Hematopoietic multipotent progenitor cell treated with erythropoietin and hydrocortisone succinate and interleukin-3 and kit ligand, for 4 days (in vitro differentiated cells): ENCODE measurements at regions not wholly inside any gene's neighbourhood (a gene's known extent, or its start where the extent isn't known, plus 50 kb on each side); places are given as distances from the start of the nearest gene placed in this dataset.

Source experiments
- DNase-seq: peaks from one replicate; pipeline ENCODE4 v3.0.0-alpha.2; 2015

DNA sequence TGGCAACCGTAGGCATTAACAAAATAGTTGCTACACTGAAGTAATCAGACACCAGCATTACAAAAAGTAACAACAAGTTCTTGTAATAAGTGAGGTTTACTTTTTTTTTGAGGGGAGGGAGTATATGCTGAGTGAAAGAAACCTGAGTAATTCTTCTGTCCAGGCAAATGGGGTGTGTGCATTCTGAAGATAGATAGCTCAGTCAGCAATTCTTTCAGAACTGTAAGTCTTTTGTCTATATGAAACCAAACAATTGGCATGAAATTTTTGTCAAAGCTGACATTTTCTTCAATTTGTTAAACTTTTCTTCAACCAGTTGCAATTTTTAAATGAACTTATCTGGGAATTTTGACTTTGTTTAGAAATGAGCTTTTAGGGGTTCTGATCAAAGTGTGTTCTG lies 208.1 kb upstream of the THSD7B start:
- DNase-seq = no peak

GRCh38 chr2:136550181-136550580 lies 215.2 kb upstream of the THSD7B start:
- no peak for DNase-seq

DNA sequence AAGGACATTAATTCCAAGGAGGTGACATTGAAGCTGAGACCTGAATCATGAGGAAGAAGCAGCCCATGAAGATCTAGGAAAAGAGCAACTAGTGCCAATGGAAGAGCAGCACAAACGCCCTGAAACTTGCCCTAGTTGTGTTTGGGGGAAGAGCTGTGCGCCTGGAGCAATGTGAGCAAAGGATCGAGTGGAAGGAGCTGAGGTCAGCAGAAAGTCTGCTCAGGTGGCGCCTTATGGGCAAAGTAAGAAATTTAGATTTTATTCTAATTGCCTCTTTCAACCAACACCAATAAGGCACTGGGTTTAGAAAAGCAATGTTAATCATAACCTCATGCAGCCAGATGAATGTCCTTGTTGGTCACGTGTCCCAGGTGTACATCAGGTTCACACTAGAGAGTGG lies 226.0 kb upstream of the THSD7B start:
- DNase-seq = no peak

- DNase-seq = no peak
These were observed 226.9 kb upstream of the THSD7B start for GRCh38 chr2:136538489-136538888.

DNA sequence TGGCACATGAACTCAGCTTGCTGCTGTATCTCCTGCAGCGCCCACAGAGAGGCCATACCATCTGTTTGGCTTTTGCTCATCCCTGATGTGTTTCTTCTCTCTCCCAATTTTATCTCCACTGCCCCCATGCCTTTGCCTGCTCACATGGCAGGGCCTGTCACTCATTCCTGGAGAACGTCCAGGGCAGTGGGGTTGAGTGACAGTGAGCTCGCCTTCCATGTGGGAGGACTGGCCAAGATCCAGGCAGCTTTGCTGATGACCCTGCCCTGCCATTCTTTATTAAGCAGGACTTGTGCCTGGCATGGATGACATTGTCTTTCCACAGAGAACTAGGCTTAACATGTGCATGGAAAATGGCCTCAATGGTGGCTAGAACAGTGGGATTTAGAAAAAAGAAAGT lies 230.5 kb upstream of the THSD7B start:
- DNase-seq = no peak

DNA sequence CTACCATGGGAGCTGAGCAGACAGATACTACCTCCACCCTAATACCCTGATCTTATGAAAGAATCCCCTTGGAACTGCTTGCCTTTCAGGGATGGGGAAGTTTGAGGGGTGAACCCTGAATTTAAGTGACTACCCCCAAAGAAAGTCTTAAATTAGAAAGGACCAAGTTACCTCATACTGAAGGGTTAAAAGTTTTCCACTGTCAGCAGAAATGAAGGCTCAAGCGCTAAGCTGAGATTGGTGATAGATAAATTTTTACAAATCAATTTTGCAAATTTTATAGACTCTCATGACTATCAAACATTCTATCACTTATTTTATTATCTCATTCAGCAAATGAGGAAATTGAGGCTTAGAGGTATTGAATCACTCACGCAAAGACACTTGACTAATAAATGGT lies 233.2 kb upstream of the THSD7B start:
- no peak for DNase-seq

GRCh38 chr2:136531731-136532130 lies 233.6 kb upstream of the THSD7B start:
- DNase-seq = no peak

- no peak for DNase-seq
These were observed 235.2 kb upstream of the THSD7B start for GRCh38 chr2:136530146-136530545.

- DNase-seq = peak; percentile 75
These were observed 237.8 kb upstream of the THSD7B start for GRCh38 chr2:136527560-136527959.

DNA sequence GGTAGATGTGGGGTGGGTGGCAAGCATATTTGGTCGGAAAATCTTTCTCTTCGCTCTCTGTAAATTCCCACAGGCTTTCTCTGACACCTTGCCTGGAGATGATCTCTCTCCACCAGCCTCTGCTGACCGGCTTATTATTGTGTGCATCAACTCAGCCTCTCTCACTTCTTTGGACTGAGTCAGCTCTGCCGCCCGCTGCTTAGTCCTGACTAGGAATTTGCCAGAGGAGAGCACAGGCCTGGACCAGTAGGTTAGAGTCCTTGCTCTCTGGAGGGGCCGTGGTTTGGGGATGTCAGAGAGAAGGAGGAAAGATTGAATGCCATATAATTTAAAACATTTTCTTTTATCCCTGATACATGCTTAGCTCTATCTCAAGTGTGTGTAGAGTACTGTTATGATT lies 242.6 kb upstream of the THSD7B start:
- no peak for DNase-seq

DNA sequence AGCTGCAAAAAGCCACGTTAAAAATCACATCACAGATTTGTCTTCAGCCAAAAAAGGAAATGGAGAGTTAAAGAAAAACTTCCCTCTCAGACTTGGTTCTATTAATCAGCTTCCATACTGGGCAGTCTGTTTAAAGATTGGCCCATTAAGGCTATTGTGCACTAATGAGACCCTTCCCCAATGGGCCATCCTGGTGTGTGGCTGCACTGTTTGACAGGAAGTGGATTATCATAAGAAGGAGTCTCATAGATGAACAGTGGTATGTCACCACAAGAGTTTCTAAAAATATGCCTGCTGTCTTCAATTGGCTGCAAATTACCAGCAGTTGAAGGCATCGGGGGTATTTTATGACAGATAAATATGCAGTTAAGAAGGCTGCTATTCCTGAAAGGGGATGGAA lies 247.6 kb upstream of the THSD7B start:
- DNase-seq = no peak

DNA sequence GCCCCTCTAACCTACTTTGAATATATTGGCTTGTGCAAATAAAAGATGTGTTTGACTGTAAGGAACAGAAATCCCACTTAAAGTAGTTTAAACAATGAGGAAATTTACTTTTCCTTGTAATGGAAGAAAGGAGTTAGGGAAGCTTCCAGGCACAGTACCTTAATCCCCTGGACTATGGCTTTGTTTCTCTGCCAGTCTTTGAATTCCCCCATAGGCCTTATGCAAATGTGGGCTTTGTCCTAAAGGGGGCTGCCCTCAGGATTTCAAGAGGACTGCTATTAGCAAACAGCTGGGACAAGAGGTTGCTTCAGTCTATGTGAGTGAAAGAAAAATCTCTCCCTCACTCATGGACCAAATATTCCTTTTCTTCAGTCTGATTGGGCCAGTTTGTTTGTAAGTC lies 255.1 kb upstream of the THSD7B start:
- no peak for DNase-seq

DNA sequence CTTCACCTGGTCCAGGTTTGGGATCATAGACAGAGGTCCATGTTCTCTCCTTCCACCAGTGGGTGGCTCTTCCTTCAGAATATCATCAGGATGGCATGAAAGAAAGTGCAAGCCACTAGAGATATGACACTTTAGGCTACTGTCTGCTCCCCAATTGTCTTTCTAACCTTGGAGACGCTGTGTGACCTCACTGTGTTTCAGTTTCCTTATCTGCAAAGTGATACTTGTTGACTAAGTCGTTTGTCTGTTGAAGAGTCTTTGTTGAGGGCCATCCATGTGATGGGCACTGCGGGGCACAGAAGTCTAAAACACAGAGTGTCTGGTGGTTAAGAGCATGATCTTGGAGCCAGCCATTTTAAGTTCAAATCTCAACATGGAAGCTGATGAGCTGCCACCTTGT lies 259.9 kb upstream of the THSD7B start:
- DNase-seq = no peak

DNA sequence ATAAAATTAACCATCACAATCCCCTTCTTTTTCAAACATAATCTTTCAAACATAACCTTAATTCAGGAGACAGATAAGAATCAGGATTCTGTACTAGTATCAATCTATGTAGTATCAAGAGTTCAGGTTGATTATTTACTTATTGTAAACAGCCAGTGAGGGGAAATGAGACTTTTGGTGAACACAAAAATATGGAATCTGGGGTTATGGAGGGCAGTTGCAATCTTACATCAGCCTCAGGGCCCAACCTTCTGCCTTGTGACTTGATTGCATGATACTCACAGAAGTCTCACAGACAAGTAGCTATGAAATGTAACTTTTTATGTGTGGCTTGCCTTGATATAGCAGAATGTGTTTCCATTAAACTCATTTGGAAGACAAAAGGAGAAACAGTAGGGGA lies 262.7 kb upstream of the THSD7B start:
- no peak for DNase-seq

DNA sequence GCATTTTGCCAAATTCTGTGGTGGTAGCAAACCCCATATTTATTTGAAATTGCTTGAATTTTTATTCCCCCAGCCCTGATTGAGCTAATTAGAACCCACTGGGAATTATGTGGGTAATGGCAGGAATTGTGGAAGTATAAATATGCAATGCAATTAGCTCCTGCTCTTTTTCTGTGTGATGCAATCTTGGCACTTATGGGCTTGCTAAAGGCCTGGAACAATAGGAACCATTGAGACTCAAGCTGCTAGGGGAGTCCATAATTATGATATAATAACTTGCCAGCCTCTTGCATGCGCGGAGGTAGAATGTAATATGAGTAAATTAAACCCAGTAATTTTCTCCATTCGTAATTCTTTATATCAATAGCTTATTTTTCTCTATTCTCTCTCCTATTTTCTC lies 267.6 kb upstream of the THSD7B start:
- no peak for DNase-seq

DNA sequence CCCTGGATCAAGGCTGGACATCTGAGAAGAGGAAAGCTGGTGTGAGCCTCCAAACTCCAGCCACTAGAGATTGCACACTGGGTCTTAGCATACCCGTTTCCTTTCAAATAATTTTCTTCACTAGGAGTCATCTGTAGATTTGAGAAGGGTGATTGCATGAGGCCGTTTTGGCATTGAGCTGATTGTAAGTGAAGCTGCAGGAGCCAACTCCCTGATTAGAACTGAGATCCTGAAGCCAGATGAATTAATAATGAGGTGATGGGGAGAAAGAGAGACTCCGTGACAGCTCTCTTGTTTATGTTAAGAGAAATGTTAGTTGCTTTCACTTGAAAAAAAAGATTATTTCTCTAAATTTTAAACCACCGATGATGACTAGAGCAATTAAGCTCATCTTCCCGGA lies 268.4 kb upstream of the THSD7B start:
- no peak for DNase-seq

- no peak for DNase-seq
These were observed 269.7 kb upstream of the THSD7B start for GRCh38 chr2:136495636-136496035.

DNA sequence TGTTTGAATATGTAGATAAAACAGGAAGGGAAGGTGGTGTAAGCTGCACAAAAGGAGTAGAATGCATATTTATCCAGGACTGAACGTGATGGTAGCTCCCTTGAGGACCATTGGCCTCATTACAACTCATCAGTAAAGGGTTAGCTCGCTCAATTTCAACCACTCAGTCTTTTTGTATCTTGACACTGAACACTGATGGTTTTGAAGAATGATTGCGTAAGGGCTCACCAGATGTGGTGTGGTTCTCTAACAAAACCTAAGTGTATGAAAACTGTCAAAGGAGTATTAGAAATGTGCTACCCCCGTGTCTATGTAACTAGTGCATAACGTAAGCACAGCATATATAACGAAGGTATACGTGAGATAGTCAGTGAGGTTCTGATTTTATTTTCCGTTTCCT lies 272.4 kb upstream of the THSD7B start:
- DNase-seq = peak; percentile 6

DNA sequence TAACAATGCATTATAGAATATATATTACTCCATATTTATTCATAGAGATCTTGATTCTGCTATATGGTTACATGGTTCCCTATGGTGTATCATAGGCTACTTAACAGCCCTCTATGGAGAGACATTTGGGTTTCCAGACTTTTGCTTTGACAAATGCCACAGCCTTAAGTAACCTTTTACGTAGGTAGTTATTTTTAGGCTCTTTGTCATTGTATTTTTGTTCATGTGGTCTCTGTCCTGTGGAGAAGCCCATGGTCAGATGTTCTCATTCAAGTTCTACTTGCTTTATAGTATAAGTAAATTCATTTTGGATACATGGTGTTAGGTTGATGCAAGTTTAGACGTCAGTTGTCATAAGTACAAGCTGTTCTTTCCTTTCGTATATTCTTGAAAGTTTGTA lies 275.2 kb upstream of the THSD7B start:
- no peak for DNase-seq

GRCh38 chr2:136487421-136487820 lies 277.9 kb upstream of the THSD7B start:
- no peak for DNase-seq

- DNase-seq = no peak
These were observed 279.2 kb upstream of the THSD7B start for GRCh38 chr2:136486115-136486514.

DNA sequence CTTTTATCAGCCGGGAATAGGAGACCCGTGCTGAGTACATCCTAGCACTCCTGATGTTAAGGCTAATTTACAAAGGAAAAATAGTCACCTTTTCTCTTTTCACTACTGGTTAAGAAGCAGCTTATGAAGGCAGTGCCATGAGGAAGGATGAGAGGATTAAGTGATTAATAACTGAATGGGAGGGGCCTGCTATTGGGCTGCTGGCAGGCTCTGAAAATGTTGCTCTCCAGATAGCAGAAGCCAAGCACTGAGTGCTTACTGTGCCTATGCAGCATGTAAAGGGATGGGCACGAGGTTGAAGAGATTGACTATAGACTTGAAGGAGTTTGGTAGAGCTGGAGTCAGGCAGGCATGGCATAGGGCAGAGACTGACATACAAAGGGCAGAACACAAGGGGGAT lies 282.4 kb upstream of the THSD7B start:
- DNase-seq = no peak

GRCh38 chr2:136482006-136482405 lies 283.3 kb upstream of the THSD7B start:
- DNase-seq = no peak

- no peak for DNase-seq
These were observed 285.6 kb upstream of the THSD7B start for GRCh38 chr2:136479696-136480095.

DNA sequence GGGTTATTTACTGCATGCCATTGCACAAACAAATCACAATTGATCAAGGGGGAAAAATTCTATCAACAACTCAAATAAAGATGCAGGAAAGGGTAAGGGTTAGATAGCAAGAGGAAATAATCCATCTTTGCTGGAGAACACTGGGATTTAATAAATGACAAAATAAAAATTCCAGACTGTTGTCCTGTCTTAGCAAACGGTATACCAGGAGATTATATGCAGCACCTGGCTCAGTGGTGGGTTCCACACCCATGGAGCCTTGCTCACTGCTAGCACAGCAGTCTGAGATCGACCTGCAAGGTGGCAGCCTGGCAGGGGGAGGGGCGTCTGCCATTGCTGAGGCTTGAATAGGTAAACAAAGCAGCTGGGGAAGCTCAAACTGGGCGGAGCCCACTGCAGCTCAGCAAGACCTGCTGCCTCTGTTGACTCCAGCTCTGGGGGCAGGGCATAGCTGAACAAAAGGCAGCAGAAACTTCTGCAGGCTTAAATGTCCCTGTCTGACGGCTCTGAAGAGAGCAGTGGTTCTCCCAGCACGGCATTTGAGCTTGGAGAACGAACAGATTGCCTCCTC lies 296.5 kb upstream of the THSD7B start:
- no peak for DNase-seq

GRCh38 chr2:136452528-136452927 lies 312.8 kb upstream of the THSD7B start:
- DNase-seq = no peak
